ENCODE measurements at regions not wholly inside any gene's neighbourhood (a gene's known extent, or its start where the extent isn't known, plus 50 kb on each side); places are given as distances from the start of the nearest gene placed in this dataset.

GRCh38 chr3:74824366-74824765 lies 209.9 kb upstream of the CNTN3 start:
- TF ChIP-seq YY1 (IDR thresholded peaks at IDR 0.05) (no peak), ATF3 (IDR thresholded peaks at IDR 0.05) (no peak), MAX (IDR thresholded peaks at IDR 0.05) (no peak), TAF1 (conservative IDR thresholded peaks at IDR 0.05) (no peak), RXRA (IDR thresholded peaks at IDR 0.05) (no peak), ZBTB33 (IDR thresholded peaks at IDR 0.05) (no peak), EGR1 (IDR thresholded peaks at IDR 0.05; ENCODE audit: low read depth in 2 of 2) (no peak), JUND (IDR thresholded peaks at IDR 0.05) (no peak), RAD21 (IDR thresholded peaks at IDR 0.05) (no peak), SP1 (IDR thresholded peaks at IDR 0.05) (no peak)
- TF ChIP-seq, protein P1, sequence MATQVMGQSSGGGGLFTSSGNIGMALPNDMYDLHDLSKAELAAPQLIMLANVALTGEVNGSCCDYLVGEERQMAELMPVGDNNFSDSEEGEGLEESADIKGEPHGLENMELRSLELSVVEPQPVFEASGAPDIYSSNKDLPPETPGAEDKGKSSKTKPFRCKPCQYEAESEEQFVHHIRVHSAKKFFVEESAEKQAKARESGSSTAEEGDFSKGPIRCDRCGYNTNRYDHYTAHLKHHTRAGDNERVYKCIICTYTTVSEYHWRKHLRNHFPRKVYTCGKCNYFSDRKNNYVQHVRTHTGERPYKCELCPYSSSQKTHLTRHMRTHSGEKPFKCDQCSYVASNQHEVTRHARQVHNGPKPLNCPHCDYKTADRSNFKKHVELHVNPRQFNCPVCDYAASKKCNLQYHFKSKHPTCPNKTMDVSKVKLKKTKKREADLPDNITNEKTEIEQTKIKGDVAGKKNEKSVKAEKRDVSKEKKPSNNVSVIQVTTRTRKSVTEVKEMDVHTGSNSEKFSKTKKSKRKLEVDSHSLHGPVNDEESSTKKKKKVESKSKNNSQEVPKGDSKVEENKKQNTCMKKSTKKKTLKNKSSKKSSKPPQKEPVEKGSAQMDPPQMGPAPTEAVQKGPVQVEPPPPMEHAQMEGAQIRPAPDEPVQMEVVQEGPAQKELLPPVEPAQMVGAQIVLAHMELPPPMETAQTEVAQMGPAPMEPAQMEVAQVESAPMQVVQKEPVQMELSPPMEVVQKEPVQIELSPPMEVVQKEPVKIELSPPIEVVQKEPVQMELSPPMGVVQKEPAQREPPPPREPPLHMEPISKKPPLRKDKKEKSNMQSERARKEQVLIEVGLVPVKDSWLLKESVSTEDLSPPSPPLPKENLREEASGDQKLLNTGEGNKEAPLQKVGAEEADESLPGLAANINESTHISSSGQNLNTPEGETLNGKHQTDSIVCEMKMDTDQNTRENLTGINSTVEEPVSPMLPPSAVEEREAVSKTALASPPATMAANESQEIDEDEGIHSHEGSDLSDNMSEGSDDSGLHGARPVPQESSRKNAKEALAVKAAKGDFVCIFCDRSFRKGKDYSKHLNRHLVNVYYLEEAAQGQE (IDR thresholded peaks at IDR 0.05) = no peak
- TF ChIP-seq, protein P2, sequence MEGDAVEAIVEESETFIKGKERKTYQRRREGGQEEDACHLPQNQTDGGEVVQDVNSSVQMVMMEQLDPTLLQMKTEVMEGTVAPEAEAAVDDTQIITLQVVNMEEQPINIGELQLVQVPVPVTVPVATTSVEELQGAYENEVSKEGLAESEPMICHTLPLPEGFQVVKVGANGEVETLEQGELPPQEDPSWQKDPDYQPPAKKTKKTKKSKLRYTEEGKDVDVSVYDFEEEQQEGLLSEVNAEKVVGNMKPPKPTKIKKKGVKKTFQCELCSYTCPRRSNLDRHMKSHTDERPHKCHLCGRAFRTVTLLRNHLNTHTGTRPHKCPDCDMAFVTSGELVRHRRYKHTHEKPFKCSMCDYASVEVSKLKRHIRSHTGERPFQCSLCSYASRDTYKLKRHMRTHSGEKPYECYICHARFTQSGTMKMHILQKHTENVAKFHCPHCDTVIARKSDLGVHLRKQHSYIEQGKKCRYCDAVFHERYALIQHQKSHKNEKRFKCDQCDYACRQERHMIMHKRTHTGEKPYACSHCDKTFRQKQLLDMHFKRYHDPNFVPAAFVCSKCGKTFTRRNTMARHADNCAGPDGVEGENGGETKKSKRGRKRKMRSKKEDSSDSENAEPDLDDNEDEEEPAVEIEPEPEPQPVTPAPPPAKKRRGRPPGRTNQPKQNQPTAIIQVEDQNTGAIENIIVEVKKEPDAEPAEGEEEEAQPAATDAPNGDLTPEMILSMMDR (IDR thresholded peaks at IDR 0.05; ENCODE audit: low read depth, low read length, missing input control) = no peak

Measured in liver (tissue), 3 donors.